MG63 (cell line): ENCODE measurements at regions not wholly inside any gene's neighbourhood (a gene's known extent, or its start where the extent isn't known, plus 50 kb on each side); places are given as distances from the start of the nearest gene placed in this dataset.

Experiments
- DNase-seq: peaks from one replicate; pipeline ENCODE4 v3.0.0-alpha.2; 2020
- H3K27me3 ChIP-seq: fragments of 250-450 bp; sonication (Bioruptor Pico); 2 replicates; pipeline ENCODE4 v1.5.1; 2020; ENCODE audit warnings: mild to moderate bottlenecking, moderate library complexity
- H3K36me3 ChIP-seq: fragments of 250-450 bp; sonication (Bioruptor Pico); 2 replicates; pipeline ENCODE4 v1.5.1; 2020; ENCODE audit warnings: mild to moderate bottlenecking, moderate library complexity
- H3K4me3 ChIP-seq: fragments of 250-450 bp; sonication (Bioruptor Pico); 2 replicates; pipeline ENCODE4 v1.5.1; 2020; ENCODE audit warnings: mild to moderate bottlenecking, moderate library complexity
- H3K9me3 ChIP-seq: fragments of 250-450 bp; sonication (Bioruptor Pico); 2 replicates; pipeline ENCODE4 v1.5.1; 2020; ENCODE audit warnings: mild to moderate bottlenecking, moderate library complexity

GRCh38 chr12:75921622-75922289, 109.8 kb downstream of the PHLDA1 start:
- no peak overlapping the region for H3K4me3 ChIP-seq
- H3K27me3 ChIP-seq = no peaks in the 10 kb centered on the region
- no peak for DNase-seq
- H3K9me3 ChIP-seq = peaks cover 16% of the 10 kb centered on the region
- H3K36me3 ChIP-seq = no peaks in the 10 kb centered on the region

- Histone ChIP-seq H3K27me3 (no peaks in the 10 kb centered on the region), H3K9me3 (no peaks in the 10 kb centered on the region), H3K36me3 (no peaks in the 10 kb centered on the region), H3K4me3 (no peak overlapping the region)
- DNase-seq = no peak
Observed at GRCh38 chr12:75917715-75918114, 113.9 kb downstream of the PHLDA1 start.

GRCh38 chr12:75917083-75917482, 114.5 kb downstream of the PHLDA1 start:
- no peak for DNase-seq
- H3K36me3 ChIP-seq = no peaks in the 10 kb centered on the region
- H3K27me3 ChIP-seq = no peaks in the 10 kb centered on the region
- no peak overlapping the region for H3K4me3 ChIP-seq
- H3K9me3 ChIP-seq = no peaks in the 10 kb centered on the region

GRCh38 chr12:75913502-75914351, 117.8 kb downstream of the PHLDA1 start:
- Histone ChIP-seq H3K36me3 (no peaks in the 10 kb centered on the region), H3K9me3 (no peaks in the 10 kb centered on the region), H3K27me3 (no peaks in the 10 kb centered on the region), H3K4me3 (no peak overlapping the region)
- DNase-seq = no peak

GRCh38 chr12:75909714-75910656, 121.6 kb downstream of the PHLDA1 start:
- no peaks in the 10 kb centered on the region for H3K9me3 ChIP-seq
- no peak overlapping the region for H3K4me3 ChIP-seq
- no peaks in the 10 kb centered on the region for H3K36me3 ChIP-seq
- H3K27me3 ChIP-seq = no peaks in the 10 kb centered on the region
- DNase-seq = no peak

GRCh38 chr12:75908961-75909605, 122.5 kb downstream of the PHLDA1 start:
- H3K4me3 ChIP-seq = no peak overlapping the region
- DNase-seq = peak; percentile 76
- no peaks in the 10 kb centered on the region for H3K27me3 ChIP-seq
- H3K36me3 ChIP-seq = no peaks in the 10 kb centered on the region
- no peaks in the 10 kb centered on the region for H3K9me3 ChIP-seq

- DNase-seq = no peak
- Histone ChIP-seq H3K4me3 (no peak overlapping the region), H3K9me3 (no peaks in the 10 kb centered on the region), H3K36me3 (no peaks in the 10 kb centered on the region), H3K27me3 (no peaks in the 10 kb centered on the region)
Observed at GRCh38 chr12:75905922-75906321, 125.7 kb downstream of the PHLDA1 start.

- H3K36me3 ChIP-seq = no peaks in the 10 kb centered on the region
- no peak for DNase-seq
- no peaks in the 10 kb centered on the region for H3K27me3 ChIP-seq
- H3K9me3 ChIP-seq = no peaks in the 10 kb centered on the region
- H3K4me3 ChIP-seq = no peak overlapping the region
Observed at GRCh38 chr12:75900781-75901254, 130.8 kb downstream of the PHLDA1 start.

GRCh38 chr12:75900226-75900625, 131.3 kb downstream of the PHLDA1 start:
- DNase-seq = no peak
- Histone ChIP-seq H3K4me3 (no peak overlapping the region), H3K9me3 (no peaks in the 10 kb centered on the region), H3K36me3 (no peaks in the 10 kb centered on the region), H3K27me3 (no peaks in the 10 kb centered on the region)

GRCh38 chr12:75894965-75895754, 136.4 kb downstream of the PHLDA1 start:
- H3K4me3 ChIP-seq = no peak overlapping the region
- no peak for DNase-seq
- no peaks in the 10 kb centered on the region for H3K36me3 ChIP-seq
- H3K27me3 ChIP-seq = no peaks in the 10 kb centered on the region
- no peaks in the 10 kb centered on the region for H3K9me3 ChIP-seq

GRCh38 chr12:75893765-75894164, 137.8 kb downstream of the PHLDA1 start:
- DNase-seq = no peak

GRCh38 chr12:75892731-75893408, 138.7 kb downstream of the PHLDA1 start:
- H3K9me3 ChIP-seq = no peaks in the 10 kb centered on the region
- H3K27me3 ChIP-seq = no peaks in the 10 kb centered on the region
- DNase-seq = peak; percentile 32
- H3K36me3 ChIP-seq = no peaks in the 10 kb centered on the region
- H3K4me3 ChIP-seq = no peak overlapping the region

More at GRCh38 chr12:75893765-75894164, 137.8 kb downstream of the PHLDA1 start:
- no peak overlapping the region for H3K4me3 ChIP-seq
- H3K9me3 ChIP-seq = no peaks in the 10 kb centered on the region
- H3K27me3 ChIP-seq = no peaks in the 10 kb centered on the region
- H3K36me3 ChIP-seq = no peaks in the 10 kb centered on the region

- DNase-seq = no peak
- Histone ChIP-seq H3K4me3 (no peak overlapping the region), H3K36me3 (no peaks in the 10 kb centered on the region), H3K27me3 (no peaks in the 10 kb centered on the region), H3K9me3 (no peaks in the 10 kb centered on the region)
Observed at GRCh38 chr12:75891072-75891471, 140.5 kb downstream of the PHLDA1 start.

- H3K9me3 ChIP-seq = no peaks in the 10 kb centered on the region
- no peak for DNase-seq
- H3K27me3 ChIP-seq = no peaks in the 10 kb centered on the region
- H3K4me3 ChIP-seq = no peak overlapping the region
- H3K36me3 ChIP-seq = no peaks in the 10 kb centered on the region
Observed at GRCh38 chr12:75890660-75891059, 140.9 kb downstream of the PHLDA1 start.

GRCh38 chr12:75890141-75890540, 141.4 kb downstream of the PHLDA1 start:
- H3K9me3 ChIP-seq = no peaks in the 10 kb centered on the region
- peak; percentile 44 for DNase-seq
- no peaks in the 10 kb centered on the region for H3K27me3 ChIP-seq
- H3K36me3 ChIP-seq = no peaks in the 10 kb centered on the region
- H3K4me3 ChIP-seq = no peak overlapping the region
